GM21381 (cell line): ENCODE measurements at regions not wholly inside any gene's neighbourhood (a gene's known extent, or its start where the extent isn't known, plus 50 kb on each side); places are given as distances from the start of the nearest gene placed in this dataset.

Experiments
- ATAC-seq: cut with Tn5 transposase; IDR thresholded peaks from one replicate; pipeline ENCODE4 v1.9.1; 2021; ENCODE audit warnings: mild to moderate bottlenecking, moderate library complexity; ENCODE audit not compliant: unreplicated experiment

- ATAC-seq: no peak
These were observed 737.3 kb downstream of the MTRR start for GRCh38 chr5:8606231-8606630.

DNA sequence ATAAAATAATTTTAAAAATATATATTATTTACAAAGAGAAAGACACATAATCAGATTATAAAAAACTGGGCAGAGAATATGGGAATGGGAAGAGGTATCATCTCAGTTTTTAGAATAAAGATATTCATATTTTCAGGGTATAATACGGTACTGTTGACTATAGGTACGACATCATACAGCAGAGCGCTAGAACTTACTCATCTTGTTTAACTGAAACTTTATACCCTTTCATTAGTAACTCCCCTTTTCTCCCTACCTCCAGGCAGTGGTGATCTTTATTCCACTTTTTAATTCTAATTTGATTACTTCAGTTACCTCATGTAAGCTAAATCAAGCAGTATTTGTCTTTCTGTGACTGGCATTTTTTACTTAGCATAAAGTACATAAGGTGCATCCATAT, 742.1 kb downstream of the MTRR start:
- no peak for ATAC-seq

DNA sequence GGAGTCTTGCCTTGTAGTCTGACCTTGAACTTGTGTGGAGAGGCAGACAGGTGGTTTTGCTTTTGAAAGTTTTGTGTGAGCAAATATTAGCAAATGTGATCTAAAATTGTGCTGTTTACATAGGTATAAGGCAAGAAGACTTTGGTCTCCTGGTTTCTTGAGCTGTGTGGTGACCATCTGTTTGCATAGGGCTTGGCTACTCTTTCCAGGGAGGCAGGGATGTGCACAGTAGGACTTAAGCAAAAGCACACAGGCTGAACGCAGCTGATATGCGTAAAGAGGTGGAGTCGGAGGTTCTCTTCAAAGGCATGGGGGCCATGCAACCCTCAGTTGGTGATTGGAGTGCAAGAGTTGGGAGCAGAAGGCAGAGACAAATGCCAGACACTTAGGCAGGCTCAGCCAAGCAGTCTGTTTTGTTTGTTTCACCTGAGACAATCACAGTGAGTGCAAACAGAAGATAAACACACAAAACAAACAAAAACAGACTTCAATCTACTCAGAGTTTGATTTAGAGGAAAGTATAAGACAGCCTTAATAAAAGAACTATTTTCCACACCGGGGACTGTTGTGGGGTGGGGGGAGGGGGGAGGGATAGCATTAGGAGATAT, 744.2 kb downstream of the MTRR start:
- ATAC-seq: no peak

DNA sequence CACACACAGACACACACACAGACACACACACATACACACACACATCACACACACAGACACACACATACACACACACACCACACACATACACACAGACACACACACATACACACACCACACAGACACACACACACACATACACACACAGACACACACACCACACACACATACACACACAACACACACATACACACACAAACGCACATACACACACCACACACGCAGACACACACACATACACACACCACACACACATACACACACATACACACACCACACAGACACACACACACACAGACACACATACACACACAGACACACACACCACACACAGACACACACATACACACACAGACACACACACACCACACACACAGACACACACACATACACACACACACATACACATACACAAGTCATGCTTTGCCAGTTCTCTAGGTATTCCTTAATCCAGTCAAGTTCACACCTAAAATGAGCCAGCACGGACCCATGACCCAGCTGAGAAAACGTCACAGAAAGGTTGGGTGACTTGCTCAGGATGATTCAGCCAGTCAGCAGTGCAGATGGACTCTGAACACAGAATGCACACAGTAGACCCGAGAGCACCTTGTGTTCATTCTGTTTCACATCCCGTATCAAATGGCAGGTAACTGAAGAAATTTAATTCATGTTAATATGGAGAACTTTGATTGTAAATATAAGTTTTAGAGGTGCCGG, 746.4 kb downstream of the MTRR start:
- ATAC-seq: no peak

GRCh38 chr5:8628521-8628920, 759.6 kb downstream of the MTRR start:
- ATAC-seq: no peak

DNA sequence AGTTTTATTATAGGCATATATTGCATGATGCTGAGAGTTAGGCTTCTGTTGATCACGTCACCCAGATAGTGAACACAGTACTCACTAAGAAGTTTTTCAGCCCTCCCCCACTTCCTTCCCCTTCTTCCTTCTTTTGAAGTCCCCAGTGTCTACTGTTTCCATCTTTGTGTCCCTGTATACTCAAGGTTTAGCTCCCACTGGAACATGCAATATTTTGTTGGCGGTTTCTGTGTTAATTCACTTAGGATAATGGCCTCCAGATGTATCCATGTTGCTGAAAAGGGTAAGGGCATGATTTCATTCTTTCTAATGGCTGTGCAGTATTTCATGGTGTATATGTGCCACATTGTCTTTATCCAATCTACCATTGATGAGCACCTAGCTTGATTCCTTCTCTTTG, 764.3 kb downstream of the MTRR start:
- ATAC-seq: no peak

DNA sequence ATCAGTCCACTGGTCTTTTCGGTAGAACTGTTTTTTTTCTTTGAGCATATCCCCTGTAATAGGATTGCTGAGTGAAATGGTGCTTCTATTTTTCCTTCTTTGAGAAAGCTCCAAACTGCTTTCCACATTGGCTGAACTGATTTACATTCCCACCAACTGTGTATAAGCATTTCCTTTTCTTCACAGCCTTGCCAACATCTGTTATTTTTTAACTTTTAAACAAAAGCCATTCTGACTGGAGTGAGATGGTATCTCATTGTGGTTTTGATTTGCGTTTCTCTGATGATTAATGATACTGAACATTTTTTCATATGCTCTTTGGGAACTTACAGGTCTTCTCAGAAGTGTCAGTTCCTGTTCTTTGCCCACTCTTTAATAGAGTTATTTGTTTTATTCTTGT, 764.7 kb downstream of the MTRR start:
- no peak for ATAC-seq

DNA sequence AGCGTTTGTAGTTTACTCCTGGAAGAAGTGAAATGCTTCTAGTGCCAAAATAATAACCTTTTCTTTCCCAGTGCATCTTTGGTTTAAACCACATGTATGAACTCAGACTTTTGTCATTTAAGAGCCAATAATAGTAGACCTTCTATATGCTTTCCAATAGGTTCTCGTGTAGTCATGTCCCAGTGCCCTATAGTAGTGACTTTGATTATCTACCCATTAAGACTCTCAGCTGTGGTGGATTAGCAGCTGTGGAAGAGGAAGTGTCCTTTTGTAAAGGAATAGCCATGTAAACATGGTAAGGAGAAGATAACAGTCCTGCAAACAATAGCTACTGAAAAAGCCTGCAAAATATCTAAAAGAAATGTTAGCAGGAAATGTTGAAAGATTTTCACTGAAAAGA, 765.3 kb downstream of the MTRR start:
- ATAC-seq: no peak

- ATAC-seq: no peak
These were observed 773.0 kb downstream of the MTRR start for GRCh38 chr5:8641786-8642505.

GRCh38 chr5:8644377-8644776, 775.4 kb downstream of the MTRR start:
- ATAC-seq: no peak

DNA sequence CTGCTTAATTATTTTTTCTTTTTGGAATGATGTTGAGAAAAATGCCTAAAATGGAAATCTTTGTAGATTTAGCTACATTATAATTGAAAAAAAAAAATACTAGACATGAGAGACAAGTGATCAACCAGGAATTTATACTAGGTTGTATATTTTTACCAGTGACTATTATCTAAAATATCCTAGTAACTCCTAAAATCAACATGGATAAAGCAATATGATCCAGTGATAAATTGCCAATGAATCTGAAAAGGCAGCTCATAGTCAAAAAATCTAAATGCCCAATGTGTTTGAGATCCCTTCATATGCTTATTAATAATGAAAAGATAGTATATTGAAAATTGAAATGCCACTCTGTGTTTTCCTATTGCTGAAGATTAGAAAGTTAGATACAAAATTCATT, 778.2 kb downstream of the MTRR start:
- ATAC-seq: no peak

DNA sequence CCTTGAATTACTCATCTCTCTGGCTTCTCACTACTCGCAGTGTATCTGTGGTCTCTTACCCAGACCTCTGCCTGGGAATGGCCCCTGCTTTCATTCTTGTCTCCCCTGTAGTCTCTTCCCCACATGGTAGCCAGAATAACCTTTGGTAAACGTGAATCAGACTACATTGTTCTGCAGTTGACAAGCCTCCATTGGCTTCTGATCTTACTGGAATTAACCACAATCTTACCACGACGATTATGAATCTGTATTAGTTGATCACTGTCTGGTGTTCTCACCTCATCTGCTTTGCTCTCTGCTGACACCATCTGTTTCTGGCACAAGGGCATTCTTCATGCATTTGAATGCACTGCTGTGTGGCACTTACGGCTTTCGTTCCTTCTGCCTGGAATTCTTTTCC, 781.2 kb downstream of the MTRR start:
- ATAC-seq: no peak

DNA sequence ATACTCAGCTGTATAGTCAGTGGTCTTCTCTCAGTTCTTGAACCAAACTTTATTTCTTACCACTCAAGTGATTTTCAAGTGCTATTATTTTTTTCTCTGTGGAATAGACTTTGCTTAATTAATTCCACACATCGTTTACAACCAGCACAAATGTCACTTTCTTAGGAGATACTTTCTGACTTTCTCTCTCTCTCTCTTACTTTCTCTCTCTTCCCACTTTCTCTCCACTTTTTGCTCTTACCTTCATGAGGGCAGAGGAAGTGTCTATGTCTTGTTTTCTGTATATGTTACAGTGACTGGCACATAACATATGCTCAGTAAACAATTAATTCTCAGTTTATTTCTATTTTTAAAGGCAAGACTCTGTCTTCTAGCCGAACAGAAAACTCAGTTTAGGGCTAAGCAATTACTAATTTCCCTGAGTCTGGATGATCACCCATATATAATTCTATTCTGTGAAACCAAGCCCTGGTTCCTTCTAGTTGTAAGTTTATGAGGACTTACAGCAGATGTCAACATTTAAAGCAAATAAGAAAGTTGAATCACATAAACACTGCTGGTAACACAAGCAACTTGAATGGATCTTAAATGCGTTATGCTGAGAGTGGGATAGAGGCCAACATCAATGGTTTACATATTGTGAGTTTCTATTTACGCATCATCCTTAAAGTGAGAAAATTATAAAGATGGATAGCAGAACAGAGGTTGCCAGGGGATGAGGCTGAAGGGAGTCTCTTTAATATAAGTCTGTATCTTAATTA, 791.4 kb downstream of the MTRR start:
- no peak for ATAC-seq

- no peak for ATAC-seq
These were observed 794.4 kb downstream of the MTRR start for GRCh38 chr5:8663374-8663773.

- no peak for ATAC-seq
These were observed 806.2 kb downstream of the MTRR start for GRCh38 chr5:8675182-8675581.

DNA sequence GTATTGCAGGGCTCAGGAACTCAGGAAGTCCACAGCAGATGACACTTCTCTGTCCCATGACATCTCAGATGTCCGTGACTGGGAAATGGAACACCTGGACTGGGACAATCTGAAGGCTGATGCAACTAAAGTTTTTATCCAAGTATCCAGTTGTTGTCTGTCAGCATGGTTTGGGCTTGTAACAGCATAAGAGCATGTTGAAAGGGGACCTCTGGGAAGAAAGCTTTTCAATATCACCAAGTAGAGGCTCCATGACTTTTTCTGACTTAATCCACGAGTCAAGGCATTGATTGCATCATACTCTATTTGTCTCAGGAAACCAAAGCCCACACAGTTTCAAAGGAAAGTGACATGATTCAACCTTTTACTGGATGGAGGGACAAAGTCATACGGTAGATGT, 807.7 kb downstream of the MTRR start:
- no peak for ATAC-seq

- ATAC-seq: no peak
These were observed 813.4 kb downstream of the MTRR start for GRCh38 chr5:8682381-8682780.

GRCh38 chr5:8683496-8683895, 814.5 kb downstream of the MTRR start:
- no peak for ATAC-seq

- ATAC-seq: no peak
These were observed 816.8 kb downstream of the MTRR start for GRCh38 chr5:8685704-8686103.

- no peak for ATAC-seq
These were observed 817.8 kb downstream of the MTRR start for GRCh38 chr5:8686707-8687106.

DNA sequence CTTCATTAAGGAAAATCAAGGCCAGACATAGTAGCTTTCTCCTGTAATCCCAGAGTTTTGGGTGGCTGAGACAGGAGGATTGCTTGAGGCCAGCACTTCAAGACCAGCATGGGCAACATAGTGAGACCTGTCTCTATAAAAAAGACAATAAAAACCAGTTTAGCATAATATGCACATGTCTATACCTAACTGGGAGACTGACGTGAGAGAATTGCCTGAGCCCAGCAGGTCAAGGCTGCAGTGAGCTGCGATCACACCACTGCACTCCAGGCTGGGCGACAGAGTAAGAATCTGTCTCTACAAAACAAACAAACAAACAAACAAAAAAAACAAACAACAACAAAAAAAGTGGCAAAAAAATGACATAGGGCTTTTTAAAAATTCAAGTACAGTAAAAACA, 820.8 kb downstream of the MTRR start:
- no peak for ATAC-seq

DNA sequence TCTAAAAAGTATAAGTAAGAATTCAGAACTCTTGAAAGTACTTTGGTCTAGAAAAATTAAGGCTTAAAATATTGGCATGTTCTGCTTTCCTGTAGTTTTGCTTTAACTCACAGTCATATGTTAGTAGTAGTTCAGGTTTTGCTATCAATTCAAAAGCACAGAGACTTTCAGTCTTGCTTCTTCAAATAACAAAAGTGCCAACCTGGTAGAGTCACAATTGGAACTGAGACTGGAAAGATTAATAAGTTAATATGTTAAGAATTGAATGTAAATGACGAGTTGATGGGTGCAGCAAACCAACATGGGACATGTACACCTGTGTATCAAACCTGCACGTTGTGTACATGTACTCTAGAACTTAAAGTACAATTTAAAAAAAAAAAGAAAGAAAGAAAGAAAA, 822.3 kb downstream of the MTRR start:
- ATAC-seq: no peak
